K562 (cell line): ENCODE measurements at regions not wholly inside any gene's neighbourhood (a gene's known extent, or its start where the extent isn't known, plus 50 kb on each side); places are given as distances from the start of the nearest gene placed in this dataset.

Experiments
- BCL6 ChIP-seq: fragments of 250-450 bp; sonication (Bioruptor Pico); IDR thresholded peaks from 2 replicates; pipeline ENCODE4 v1.4.0; 2020
- DMBX1 ChIP-seq: fragments of 250-450 bp; sonication (Bioruptor Pico); IDR thresholded peaks from 2 replicates; pipeline ENCODE4 v1.8.0; 2022; ENCODE audit warnings: inconsistent platforms, mild to moderate bottlenecking, moderate library complexity, borderline replicate concordance
- DPF2 ChIP-seq: fragments of 450-650 bp; IDR thresholded peaks from 2 replicates; pipeline ENCODE4 v1.6.1; 2016
- JUND ChIP-seq, 2 experiments: IDR thresholded peaks; 2 replicates in 1 of 2; 3 replicates in 1 of 2; pipeline ENCODE4 v1.6.1; 2011; ENCODE audit warnings: borderline replicate concordance in 2 of 2, low read depth in 2 of 2, low read length in 2 of 2, improper control_type of control experiment in 1 of 2, missing biosample characterization in 1 of 2, missing genetic modification characterization in 1 of 2, missing genetic modification reagents in 1 of 2
- KHSRP ChIP-seq: fragments of 450-650 bp; IDR thresholded peaks from 2 replicates; pipeline ENCODE4 v1.6.1; 2017
- L3MBTL2 ChIP-seq: fragments of 450-650 bp; IDR thresholded peaks from 2 replicates; pipeline ENCODE4 v1.6.1; 2016; ENCODE audit warnings: mild to moderate bottlenecking, moderate library complexity
- LARP7 ChIP-seq: fragments of 450-650 bp; IDR thresholded peaks from 2 replicates; pipeline ENCODE4 v1.6.1; 2016
- PHB ChIP-seq: fragments of 250-450 bp; sonication (Bioruptor Pico); IDR thresholded peaks from 2 replicates; pipeline ENCODE4 v1.5.0; 2021
- PRPF4 ChIP-seq: fragments of 200-400 bp; formaldehyde crosslinking; IDR thresholded peaks from one replicate; pipeline ENCODE4 v1.6.1; 2017; ENCODE audit warnings: low read length, low read depth, mild to moderate bottlenecking; ENCODE audit not compliant: insufficient read depth, poor library complexity, severe bottlenecking
- RAD51 ChIP-seq: fragments of 450-650 bp; IDR thresholded peaks from 2 replicates; pipeline ENCODE4 v1.7.1; 2016; ENCODE audit warnings: low read depth, mild to moderate bottlenecking, borderline replicate concordance
- RBFOX2 ChIP-seq: fragments of 200-400 bp; formaldehyde crosslinking; IDR thresholded peaks from 2 replicates; pipeline ENCODE4 v1.6.1; 2017; ENCODE audit warnings: low read depth, mild to moderate bottlenecking, low read length, moderate library complexity
- SMARCA5 ChIP-seq: fragments of 450-650 bp; IDR thresholded peaks from 2 replicates; pipeline ENCODE4 v1.6.1; 2016
- SMARCE1 ChIP-seq: fragments of 450-650 bp; IDR thresholded peaks from 2 replicates; pipeline ENCODE4 v1.7.1; 2016; ENCODE audit warnings: mild to moderate bottlenecking
- SOX6 ChIP-seq: fragments of 450-650 bp; IDR thresholded peaks from 2 replicates; pipeline ENCODE4 v1.6.1; 2014; ENCODE audit warnings: mild to moderate bottlenecking
- STAG1 ChIP-seq: sonication (generic); formaldehyde crosslinking; IDR thresholded peaks from 2 replicates; pipeline ENCODE4 v1.5.0; 2020; ENCODE audit warnings: missing genetic modification reagents, borderline replicate concordance
- TOE1 ChIP-seq, 2 experiments: fragments of 450-650 bp in 1 of 2; sonication (generic) in 1 of 2; formaldehyde crosslinking in 1 of 2; IDR thresholded peaks; 2 replicates each; pipeline versions ENCODE4 v1.7.1 to v1.8.0; 2016 to 2022; ENCODE audit warnings: borderline replicate concordance in 2 of 2, mild to moderate bottlenecking in 2 of 2, antibody characterized with exemption in 1 of 2, inconsistent platforms in 1 of 2, low read depth in 1 of 2, missing genetic modification reagents in 1 of 2, moderate library complexity in 1 of 2
- TRIM24 ChIP-seq, 2 experiments: fragments of 450-650 bp; IDR thresholded peaks; 2 replicates each; pipeline ENCODE4 v1.6.1; 2016
- TRIM28 ChIP-seq: fragments of 450-650 bp; IDR thresholded peaks from 2 replicates; pipeline ENCODE4 v1.6.1; 2017
- XRCC4 ChIP-seq: IDR thresholded peaks from one replicate; pipeline ENCODE4 v1.6.1; 2011; ENCODE audit not compliant: insufficient read depth, insufficient read length; ENCODE audit errors: extremely low read depth
- ZEB2 ChIP-seq: fragments of 450-650 bp; IDR thresholded peaks from 2 replicates; pipeline ENCODE4 v1.6.1; 2016
- ZFPM2 ChIP-seq: fragments of 250-450 bp; sonication (Bioruptor Pico); IDR thresholded peaks from 2 replicates; pipeline ENCODE4 v1.5.1; 2022; ENCODE audit warnings: mild to moderate bottlenecking
- ZFX ChIP-seq: sonication (generic); formaldehyde crosslinking; IDR thresholded peaks from 2 replicates; pipeline ENCODE4 v1.8.0; 2022; ENCODE audit warnings: mild to moderate bottlenecking, missing genetic modification reagents, moderate library complexity
- ZNF324 ChIP-seq: fragments of 250-450 bp; sonication (Bioruptor Pico); IDR thresholded peaks from 2 replicates; pipeline ENCODE4 v1.4.0; 2020; ENCODE audit warnings: mild to moderate bottlenecking
- ZNF584 ChIP-seq: fragments of 200-800 bp; sonication (Bioruptor generic); IDR thresholded peaks from 2 replicates; pipeline ENCODE4 v1.6.1; 2016; ENCODE audit warnings: low read depth, mild to moderate bottlenecking, missing genetic modification characterization, missing compliant biosample characterization
- TF ChIP-seq, protein P1 (sequence below): fragments of 150-350 bp; IDR thresholded peaks from 2 replicates; pipeline ENCODE4 v1.6.1; 2014; ENCODE audit warnings: low read depth, mild to moderate bottlenecking, low read length, borderline replicate concordance
- TF ChIP-seq, protein P2 (sequence below): sonication (generic); formaldehyde crosslinking; IDR thresholded peaks from 2 replicates; pipeline ENCODE4 v1.8.0; 2022; ENCODE audit warnings: missing genetic modification reagents, mild to moderate bottlenecking, moderate library complexity, borderline replicate concordance
- TF ChIP-seq, protein P3 (sequence below): sonication (generic); formaldehyde crosslinking; IDR thresholded peaks from 2 replicates; pipeline ENCODE4 v1.9.0; 2022; ENCODE audit warnings: mild to moderate bottlenecking, missing genetic modification reagents

GRCh38 chr5:135135530-135136226 is 101.7 kb upstream of the PITX1 start (continued):
- TF ChIP-seq ZFX (no peak), TRIM24 (IDR thresholded peaks at IDR 0.05) (peak; percentile 13 to 68; a peak in 2 of 4 replicates), DPF2 (peak; percentile 53), TOE1 (IDR thresholded peaks at IDR 0.05; ENCODE audit: borderline replicate concordance) (0 out of 2 replicates have a peak, but pooled peaks have one; percentile 21), TOE1 (CRISPR knock-in tag; IDR thresholded peaks at IDR 0.05; ENCODE audit: borderline replicate concordance, low read depth) (no peak), ZFPM2 (CRISPR knock-in tag) (no peak), STAG1 (CRISPR knock-in tag) (no peak), ZNF584 (CRISPR knock-in tag) (no peak), DMBX1 (CRISPR knock-in tag) (peak; percentile 70), SMARCE1 (peak; percentile 47; the same call in 1 of the 2 replicates), XRCC4 (no peak), SOX6 (peak; percentile 41; the same call in 1 of the 2 replicates), PHB (CRISPR knock-in tag) (no peak), ZEB2 (peak; percentile 79; the same call in 1 of the 2 replicates), RAD51 (0 out of 2 replicates have a peak, but pooled peaks have one; percentile 10), BCL6 (CRISPR knock-in tag) (no peak), L3MBTL2 (peak; percentile 55), ZNF324 (CRISPR knock-in tag) (no peak), LARP7 (no peak), KHSRP (no peak), SMARCA5 (0 out of 2 replicates have a peak, but pooled peaks have one; percentile 17), PRPF4 (no peak), TRIM28 (no peak), JUND (IDR thresholded peaks at IDR 0.05; ENCODE audit: borderline replicate concordance, low read depth, low read length) (peak; percentile 70), JUND (tag; IDR thresholded peaks at IDR 0.05; ENCODE audit: borderline replicate concordance, low read depth, low read length) (peak; percentile 73; the same call in 2 of the 3 replicates), RBFOX2 (peak; percentile 53; the same call in 1 of the 2 replicates)
- TF ChIP-seq, protein P1, sequence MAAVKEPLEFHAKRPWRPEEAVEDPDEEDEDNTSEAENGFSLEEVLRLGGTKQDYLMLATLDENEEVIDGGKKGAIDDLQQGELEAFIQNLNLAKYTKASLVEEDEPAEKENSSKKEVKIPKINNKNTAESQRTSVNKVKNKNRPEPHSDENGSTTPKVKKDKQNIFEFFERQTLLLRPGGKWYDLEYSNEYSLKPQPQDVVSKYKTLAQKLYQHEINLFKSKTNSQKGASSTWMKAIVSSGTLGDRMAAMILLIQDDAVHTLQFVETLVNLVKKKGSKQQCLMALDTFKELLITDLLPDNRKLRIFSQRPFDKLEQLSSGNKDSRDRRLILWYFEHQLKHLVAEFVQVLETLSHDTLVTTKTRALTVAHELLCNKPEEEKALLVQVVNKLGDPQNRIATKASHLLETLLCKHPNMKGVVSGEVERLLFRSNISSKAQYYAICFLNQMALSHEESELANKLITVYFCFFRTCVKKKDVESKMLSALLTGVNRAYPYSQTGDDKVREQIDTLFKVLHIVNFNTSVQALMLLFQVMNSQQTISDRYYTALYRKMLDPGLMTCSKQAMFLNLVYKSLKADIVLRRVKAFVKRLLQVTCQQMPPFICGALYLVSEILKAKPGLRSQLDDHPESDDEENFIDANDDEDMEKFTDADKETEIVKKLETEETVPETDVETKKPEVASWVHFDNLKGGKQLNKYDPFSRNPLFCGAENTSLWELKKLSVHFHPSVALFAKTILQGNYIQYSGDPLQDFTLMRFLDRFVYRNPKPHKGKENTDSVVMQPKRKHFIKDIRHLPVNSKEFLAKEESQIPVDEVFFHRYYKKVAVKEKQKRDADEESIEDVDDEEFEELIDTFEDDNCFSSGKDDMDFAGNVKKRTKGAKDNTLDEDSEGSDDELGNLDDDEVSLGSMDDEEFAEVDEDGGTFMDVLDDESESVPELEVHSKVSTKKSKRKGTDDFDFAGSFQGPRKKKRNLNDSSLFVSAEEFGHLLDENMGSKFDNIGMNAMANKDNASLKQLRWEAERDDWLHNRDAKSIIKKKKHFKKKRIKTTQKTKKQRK = no peak
- TF ChIP-seq, protein P2, sequence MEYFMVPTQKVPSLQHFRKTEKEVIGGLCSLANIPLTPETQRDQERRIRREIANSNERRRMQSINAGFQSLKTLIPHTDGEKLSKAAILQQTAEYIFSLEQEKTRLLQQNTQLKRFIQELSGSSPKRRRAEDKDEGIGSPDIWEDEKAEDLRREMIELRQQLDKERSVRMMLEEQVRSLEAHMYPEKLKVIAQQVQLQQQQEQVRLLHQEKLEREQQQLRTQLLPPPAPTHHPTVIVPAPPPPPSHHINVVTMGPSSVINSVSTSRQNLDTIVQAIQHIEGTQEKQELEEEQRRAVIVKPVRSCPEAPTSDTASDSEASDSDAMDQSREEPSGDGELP (CRISPR knock-in tag) = peak; percentile 91
- TF ChIP-seq, protein P3, sequence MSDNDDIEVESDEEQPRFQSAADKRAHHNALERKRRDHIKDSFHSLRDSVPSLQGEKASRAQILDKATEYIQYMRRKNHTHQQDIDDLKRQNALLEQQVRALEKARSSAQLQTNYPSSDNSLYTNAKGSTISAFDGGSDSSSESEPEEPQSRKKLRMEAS = peak; percentile 38; the same call in 1 of the 2 replicates
